ENCODE measurements at regions not wholly inside any gene's neighbourhood (a gene's known extent, or its start where the extent isn't known, plus 50 kb on each side); places are given as distances from the start of the nearest gene placed in this dataset.

- TF ChIP-seq EZH2 (IDR thresholded peaks at IDR 0.05; ENCODE audit: low read depth, unreplicated experiment) (no peak), CTCF (conservative IDR thresholded peaks at IDR 0.05; ENCODE audit: low read depth in 2 of 2) (no peak), JUNB (IDR thresholded peaks at IDR 0.05; ENCODE audit: unreplicated experiment) (no peak), EZH2phosphoT487 (IDR thresholded peaks at IDR 0.05; ENCODE audit: unreplicated experiment) (no peak), CREB1 (CRISPR knock-in tag; IDR thresholded peaks at IDR 0.05; ENCODE audit: low read depth) (no peak), ETS1 (IDR thresholded peaks at IDR 0.05) (no peak), POLR2AphosphoS5 (IDR thresholded peaks at IDR 0.05; ENCODE audit: low read depth) (no peak), NANOG (IDR thresholded peaks at IDR 0.05; ENCODE audit: borderline replicate concordance) (no peak)
Measured at GRCh38 chr21:15557925-15558324, 171.9 kb upstream of the USP25 start.

All from GM23338 (cell line).